HCEC 1CT (cell line): ENCODE measurements at regions not wholly inside any gene's neighbourhood (a gene's known extent, or its start where the extent isn't known, plus 50 kb on each side); places are given as distances from the start of the nearest gene placed in this dataset.

Experiments
- DNase-seq: peaks from one replicate; pipeline ENCODE4 v3.0.0-alpha.2; 2017

DNA sequence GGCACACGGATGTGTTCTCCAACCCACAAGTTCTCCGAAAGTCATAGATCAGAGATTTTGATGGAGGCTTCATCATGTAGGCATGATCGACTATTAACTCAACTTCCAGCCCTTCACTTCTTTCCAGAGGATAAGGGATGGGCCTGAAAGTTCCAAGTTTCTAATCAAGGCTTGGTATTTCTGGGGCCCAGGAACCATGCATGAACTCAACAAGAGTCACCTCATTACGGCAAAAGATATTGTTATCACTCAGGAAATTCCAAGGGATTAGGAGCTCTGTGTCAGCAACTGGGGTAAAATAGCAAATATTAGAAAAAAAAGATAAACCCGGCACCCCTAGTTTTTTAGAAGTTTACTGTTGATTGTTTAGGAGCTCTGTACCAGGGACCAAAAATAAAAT is 240.1 kb upstream of the PPP1R2C start:
- DNase-seq, result no peak

DNA sequence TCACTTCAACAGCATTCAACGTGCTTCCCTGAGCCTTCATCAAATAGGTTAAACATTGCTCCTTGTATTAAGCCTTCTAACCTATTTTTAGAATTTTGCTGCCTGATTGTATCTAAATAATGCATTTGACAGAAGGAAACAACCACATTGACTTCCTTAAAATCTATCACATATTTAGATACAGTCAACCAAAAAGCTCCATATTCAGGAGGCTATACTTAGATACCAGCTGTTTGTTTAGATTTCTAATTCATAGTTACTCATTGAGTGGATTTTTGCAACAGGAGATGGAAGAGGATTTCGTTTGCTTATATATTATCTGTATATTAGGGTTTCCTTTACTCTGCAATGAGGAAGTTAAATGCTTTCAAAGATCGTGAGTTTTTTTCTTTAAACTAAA is 241.1 kb upstream of the PPP1R2C start:
- DNase-seq, result no peak

- DNase-seq, result no peak
Observed at GRCh38 chrX:43025806-43026315, 247.9 kb upstream of the PPP1R2C start.

DNA sequence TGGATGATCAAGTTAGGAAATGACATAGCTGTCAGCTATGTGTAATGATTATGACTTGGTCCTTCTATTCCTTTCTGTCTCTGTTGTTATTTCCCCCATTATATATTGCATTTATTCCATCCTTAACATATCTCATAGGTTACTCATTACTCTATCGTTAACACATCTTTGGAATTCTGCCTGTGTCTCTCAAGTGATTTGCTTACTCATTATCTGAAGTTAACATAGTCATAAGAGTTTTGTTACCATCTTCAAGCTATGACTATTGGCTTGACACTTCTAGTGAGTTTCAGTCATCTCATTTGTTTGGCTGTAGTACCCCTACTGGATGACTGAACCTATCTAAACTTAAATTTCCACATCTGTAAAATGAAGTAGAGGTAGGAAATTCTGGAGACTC is 286.1 kb upstream of the PPP1R2C start:
- no peak for DNase-seq

- no peak for DNase-seq
Observed at GRCh38 chrX:43065978-43066377, 288.0 kb upstream of the PPP1R2C start.

GRCh38 chrX:43068639-43069038 is 290.7 kb upstream of the PPP1R2C start:
- DNase-seq, result no peak

GRCh38 chrX:43083016-43083415 is 305.1 kb upstream of the PPP1R2C start:
- DNase-seq, result no peak

DNA sequence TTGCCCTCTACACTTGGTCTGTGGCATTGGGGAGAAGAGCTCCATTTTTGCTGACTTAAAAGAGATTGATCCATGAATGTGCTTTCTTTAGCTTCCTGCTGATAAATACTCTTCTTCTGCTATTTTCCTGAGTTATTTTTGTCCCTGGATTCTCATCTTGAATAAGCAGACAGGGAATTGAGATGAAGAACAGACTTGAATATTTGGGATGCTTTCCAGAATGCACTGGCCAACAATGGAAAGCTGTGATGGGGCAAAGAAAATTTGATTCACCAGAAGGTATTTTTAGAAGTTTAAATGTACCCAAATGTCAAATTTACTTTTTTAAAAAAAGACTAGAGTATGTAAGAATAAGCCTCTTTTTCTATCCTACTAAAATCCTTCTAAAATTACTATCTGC is 309.9 kb upstream of the PPP1R2C start:
- DNase-seq, result no peak

GRCh38 chrX:43096830-43097229 is 318.9 kb upstream of the PPP1R2C start:
- no peak for DNase-seq

DNA sequence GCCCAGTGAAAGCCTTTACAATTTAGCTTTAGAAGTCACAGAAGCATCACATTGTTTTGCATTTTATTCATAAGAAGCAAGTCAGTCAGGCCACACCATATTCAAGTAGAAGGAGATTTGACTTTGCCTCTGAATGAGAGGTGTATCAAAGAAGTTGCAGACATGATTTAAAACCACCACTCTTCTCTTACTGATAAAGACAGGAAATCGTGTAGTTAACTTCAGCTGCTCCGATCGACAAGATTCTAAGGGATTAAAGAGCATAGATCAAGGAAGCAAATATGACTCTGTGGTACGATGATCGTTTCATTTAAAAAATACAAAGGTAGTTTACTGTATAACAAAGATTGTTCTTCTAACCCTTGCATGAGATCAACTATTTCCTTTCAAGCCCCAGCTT is 328.0 kb upstream of the PPP1R2C start:
- DNase-seq, result no peak

DNA sequence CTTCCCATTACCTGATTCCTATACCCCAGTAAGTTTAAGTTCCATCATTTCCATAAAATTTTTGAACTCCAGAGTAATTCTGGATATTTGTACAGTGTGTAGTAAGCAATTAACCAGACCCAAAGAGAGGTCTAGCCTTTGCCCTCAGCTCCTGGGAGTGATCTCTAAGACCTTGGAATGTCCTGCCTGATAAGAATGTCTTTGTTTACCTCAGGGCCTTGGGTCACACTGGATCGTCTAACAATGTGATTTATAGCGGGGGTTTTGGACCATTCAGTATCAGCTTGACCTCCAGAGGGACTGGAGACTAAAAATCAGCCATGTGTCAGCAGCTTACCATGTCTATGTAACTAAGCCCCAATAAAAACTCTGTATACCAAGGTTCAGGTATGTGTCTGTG is 330.9 kb upstream of the PPP1R2C start:
- DNase-seq, result no peak

DNA sequence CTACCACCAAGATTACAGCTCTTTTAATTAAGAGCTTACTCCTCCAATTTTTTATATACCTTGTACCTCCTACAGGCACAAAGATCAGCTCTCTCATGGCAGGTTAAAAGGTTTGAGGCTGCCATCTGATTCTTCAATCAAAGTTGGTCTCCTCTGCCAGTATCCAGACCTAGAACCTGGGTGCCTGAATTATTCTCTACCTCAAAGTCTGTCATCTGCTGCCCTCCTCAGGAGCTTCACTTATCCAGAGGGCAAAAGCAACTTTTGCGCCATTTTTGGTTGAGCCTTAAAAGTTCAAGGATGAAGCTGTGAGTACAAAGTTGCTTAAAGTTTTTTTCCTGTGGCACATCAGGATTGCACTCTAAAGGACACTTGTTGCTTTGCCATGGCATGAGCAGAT is 343.7 kb upstream of the PPP1R2C start:
- DNase-seq, result no peak

DNA sequence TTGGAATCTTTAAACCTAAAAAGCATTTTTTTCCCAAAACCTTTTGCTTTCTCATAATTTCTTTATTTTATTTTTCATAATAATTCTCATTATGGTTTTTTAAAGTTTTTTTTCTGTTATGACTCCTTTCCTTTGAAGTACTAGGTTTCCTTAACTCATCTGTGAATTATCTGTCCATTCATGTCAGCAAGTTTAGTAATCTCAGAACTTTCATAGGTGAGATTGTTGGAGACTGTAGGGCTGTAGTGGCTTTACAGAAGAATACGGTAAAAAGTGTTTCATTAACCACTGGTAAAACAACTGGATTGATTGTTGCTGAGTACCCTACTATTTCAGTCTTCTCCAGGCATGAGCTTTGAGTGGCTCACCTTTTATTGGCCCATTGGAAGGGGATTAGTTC is 361.7 kb upstream of the PPP1R2C start:
- no peak for DNase-seq

- no peak for DNase-seq
Observed at GRCh38 chrX:43140582-43140981, 362.6 kb upstream of the PPP1R2C start.

GRCh38 chrX:43141885-43142284 is 363.9 kb upstream of the PPP1R2C start:
- DNase-seq, result no peak

DNA sequence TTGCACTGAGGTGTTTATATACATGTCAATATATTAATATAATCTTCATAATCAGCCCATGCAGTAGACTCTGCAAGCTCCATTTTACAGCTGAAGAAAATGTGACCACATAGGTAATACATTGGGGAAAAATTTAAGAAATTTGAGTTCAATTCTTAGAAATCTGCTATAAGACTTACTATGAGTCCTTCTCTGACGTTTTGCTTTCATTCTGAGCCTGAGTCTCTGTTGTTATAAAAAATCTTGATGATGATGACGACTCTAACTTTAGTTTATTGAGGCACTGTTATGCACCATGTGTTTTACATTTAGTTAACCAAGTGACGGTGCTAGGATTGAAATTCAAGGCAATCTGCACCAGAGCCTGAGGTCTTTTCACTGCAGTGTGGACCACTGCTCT is 370.3 kb upstream of the PPP1R2C start:
- no peak for DNase-seq

- DNase-seq, result no peak
Observed at GRCh38 chrX:43165343-43165920, 387.5 kb upstream of the PPP1R2C start.

GRCh38 chrX:43166874-43167273 is 388.9 kb upstream of the PPP1R2C start:
- no peak for DNase-seq

GRCh38 chrX:43175434-43175833 is 397.5 kb upstream of the PPP1R2C start:
- no peak for DNase-seq

- no peak for DNase-seq
Observed at GRCh38 chrX:43176686-43177085, 398.7 kb upstream of the PPP1R2C start.

DNA sequence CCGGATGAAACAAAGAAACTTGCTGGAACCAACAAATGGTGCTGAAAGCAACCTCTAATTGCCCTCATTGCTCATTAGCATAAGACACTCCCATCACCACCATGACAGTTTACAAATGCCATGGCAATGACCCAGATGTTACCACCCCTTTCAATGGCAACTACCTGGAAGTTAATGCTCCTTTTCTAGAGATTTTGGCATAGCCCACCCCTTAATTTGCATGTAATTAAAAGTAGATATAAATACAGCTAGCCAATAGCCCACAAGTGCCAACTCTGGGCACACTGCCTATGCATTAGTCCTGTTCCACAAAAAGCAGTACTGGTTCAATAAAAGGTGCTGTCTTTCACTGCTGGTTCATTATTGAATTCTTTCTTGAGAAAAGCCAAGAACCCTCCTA is 410.3 kb upstream of the PPP1R2C start:
- no peak for DNase-seq

DNA sequence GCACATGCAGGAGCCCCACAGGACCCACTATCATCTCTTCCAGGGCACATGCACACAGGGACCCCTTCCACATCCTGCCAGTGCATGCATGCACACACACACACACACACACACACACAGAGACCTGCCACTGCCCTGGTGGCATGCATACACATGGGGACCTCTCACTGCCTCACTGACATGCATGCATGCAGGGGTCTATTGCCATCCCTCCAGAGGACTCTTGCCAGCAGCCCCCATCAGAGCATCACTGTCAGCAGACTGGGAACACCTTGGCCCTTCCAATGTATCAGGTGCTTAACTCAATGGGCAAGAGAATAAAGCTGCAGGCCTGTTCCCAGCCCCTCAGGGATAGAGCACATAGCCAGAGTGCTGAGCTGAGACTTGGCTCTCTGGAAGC is 433.6 kb upstream of the PPP1R2C start:
- no peak for DNase-seq

GRCh38 chrX:43218198-43218597 is 437.9 kb upstream of the MAOA start:
- no peak for DNase-seq

- DNase-seq, result no peak
Observed at GRCh38 chrX:43224496-43224895, 431.6 kb upstream of the MAOA start.

GRCh38 chrX:43225626-43226328 is 430.3 kb upstream of the MAOA start:
- no peak for DNase-seq
